Neural progenitor cell (in vitro differentiated cells): ENCODE measurements at regions not wholly inside any gene's neighbourhood (a gene's known extent, or its start where the extent isn't known, plus 50 kb on each side); places are given as distances from the start of the nearest gene placed in this dataset.

Experiments used
- DNase-seq: peaks from one replicate; pipeline ENCODE4 v3.0.0-alpha.2; 2016; ENCODE audit warnings: low spot score
- H2AFZ ChIP-seq: fragments of 200-600 bp; sonication (generic); replicated peaks from 2 replicates; pipeline ENCODE4 v1.6.1; 2016; ENCODE audit warnings: antibody characterized with exemption
- H3F3A ChIP-seq: fragments of 200-600 bp; sonication (generic); 2 replicates; pipeline ENCODE4 v1.6.1; 2016; ENCODE audit warnings: antibody characterized with exemption, low read depth
- H3K27ac ChIP-seq: fragments of 200-600 bp; sonication (generic); 2 replicates; pipeline ENCODE4 v1.5.1; 2016; ENCODE audit warnings: mild to moderate bottlenecking
- H3K27me3 ChIP-seq: fragments of 200-600 bp; sonication (generic); 2 replicates; pipeline ENCODE4 v1.6.1; 2016; ENCODE audit warnings: mild to moderate bottlenecking, moderate library complexity
- H3K36me3 ChIP-seq: fragments of 200-600 bp; sonication (generic); 2 replicates; pipeline ENCODE4 v1.5.1; 2016
- H3K4me1 ChIP-seq: fragments of 200-600 bp; sonication (generic); 2 replicates; pipeline ENCODE4 v1.6.1; 2016; ENCODE audit warnings: mixed run types
- H3K4me2 ChIP-seq: fragments of 200-600 bp; sonication (generic); 2 replicates; pipeline ENCODE4 v1.6.1; 2016
- H3K4me3 ChIP-seq: fragments of 200-600 bp; sonication (generic); 2 replicates; pipeline ENCODE4 v1.5.1; 2016
- H3K79me2 ChIP-seq: fragments of 200-600 bp; sonication (generic); 2 replicates; pipeline ENCODE4 v1.6.1; 2016; ENCODE audit warnings: low read depth
- H3K9ac ChIP-seq: fragments of 200-600 bp; sonication (generic); 2 replicates; pipeline ENCODE4 v1.6.1; 2016
- H3K9me3 ChIP-seq: fragments of 200-600 bp; sonication (generic); 2 replicates; pipeline ENCODE4 v1.5.1; 2016; ENCODE audit warnings: low read depth
- H4K20me1 ChIP-seq: fragments of 200-600 bp; sonication (generic); 2 replicates; pipeline ENCODE4 v1.6.1; 2016; ENCODE audit warnings: low read depth
- H3K27ac Mint-ChIP-seq: 3 replicates; pipeline ENCODE4 v1.8.0; 2021; ENCODE audit warnings: mixed read lengths
- H3K27me3 Mint-ChIP-seq: 2 replicates; pipeline ENCODE4 v1.8.0; 2022; ENCODE audit warnings: low read depth, mild to moderate bottlenecking, inconsistent platforms, moderate library complexity, mixed read lengths; ENCODE audit not compliant: insufficient read depth
- H3K36me3 Mint-ChIP-seq: 3 replicates; pipeline ENCODE4 v1.8.0; 2021; ENCODE audit warnings: mixed read lengths
- H3K4me1 Mint-ChIP-seq: 3 replicates; pipeline ENCODE4 v1.8.0; 2021; ENCODE audit warnings: mixed read lengths
- H3K4me3 Mint-ChIP-seq: 3 replicates; pipeline ENCODE4 v1.8.0; 2021; ENCODE audit warnings: mild to moderate bottlenecking, moderate library complexity, mixed read lengths
- H3K9me3 Mint-ChIP-seq: 3 replicates; pipeline ENCODE4 v1.8.0; 2020; ENCODE audit warnings: mixed read lengths
- CTCF ChIP-seq: fragments of 200-600 bp; sonication (generic); IDR thresholded peaks from 2 replicates; pipeline ENCODE4 v1.5.1; 2017; ENCODE audit warnings: antibody characterized with exemption, mild to moderate bottlenecking
- EZH2 ChIP-seq: fragments of 200-600 bp; sonication (generic); IDR thresholded peaks from 2 replicates; pipeline ENCODE4 v1.6.1; 2017; ENCODE audit warnings: antibody characterized with exemption, mild to moderate bottlenecking, moderate library complexity
- EZH2phosphoT487 ChIP-seq: fragments of 200-600 bp; sonication (generic); IDR thresholded peaks from 2 replicates; pipeline ENCODE4 v1.6.1; 2017; ENCODE audit warnings: antibody characterized with exemption

- Histone ChIP-seq H3K27ac (no peak overlapping the region), H4K20me1 (no peaks in the 10 kb centered on the region), H3K9me3 (no peaks in the 10 kb centered on the region), H3K27me3 (no peaks in the 10 kb centered on the region), H3K4me3 (no peak overlapping the region), H3F3A (no peaks in the 10 kb centered on the region), H3K36me3 (no peaks in the 10 kb centered on the region), H3K9ac (no peak overlapping the region), H3K79me2 (no peaks in the 10 kb centered on the region), H2AFZ (no peak overlapping the region), H3K4me1 (no peaks in the 10 kb centered on the region), H3K4me2 (no peak overlapping the region)
- Mint-ChIP-seq H3K9me3 (no peaks in the 10 kb centered on the region), H3K4me3 (no peak overlapping the region), H3K36me3 (no peaks in the 10 kb centered on the region), H3K27ac (no peak overlapping the region), H3K4me1 (no peaks in the 10 kb centered on the region), H3K27me3 (no peaks in the 10 kb centered on the region)
- no peak for TF ChIP-seq CTCF
- no peak for TF ChIP-seq EZH2phosphoT487
- TF ChIP-seq EZH2, result no peak
- no peak for DNase-seq
Measured at GRCh38 chr5:99070822-99071221, 142.0 kb upstream of the CHD1 start.

- no peaks in the 10 kb centered on the region for H4K20me1 ChIP-seq
- no peaks in the 10 kb centered on the region for H3K36me3 ChIP-seq
- H3K9me3 ChIP-seq, result no peaks in the 10 kb centered on the region
- H3K79me2 ChIP-seq, result no peaks in the 10 kb centered on the region
- no peak overlapping the region for H2AFZ ChIP-seq
- Mint-ChIP-seq H3K36me3 (no peaks in the 10 kb centered on the region), H3K4me1 (no peaks in the 10 kb centered on the region), H3K9me3 (no peaks in the 10 kb centered on the region), H3K27ac (no peak overlapping the region), H3K4me3 (no peak overlapping the region), H3K27me3 (no peaks in the 10 kb centered on the region)
- H3K4me2 ChIP-seq, result no peak overlapping the region
- H3K27ac ChIP-seq, result no peak overlapping the region
- H3K27me3 ChIP-seq, result no peaks in the 10 kb centered on the region
- no peaks in the 10 kb centered on the region for H3K4me1 ChIP-seq
- no peaks in the 10 kb centered on the region for H3F3A ChIP-seq
- TF ChIP-seq EZH2, result no peak
- no peak for TF ChIP-seq EZH2phosphoT487
- no peak for TF ChIP-seq CTCF
- no peak overlapping the region for H3K9ac ChIP-seq
- no peak for DNase-seq
- no peak overlapping the region for H3K4me3 ChIP-seq
Measured at GRCh38 chr5:99070362-99070761, 141.6 kb upstream of the CHD1 start.

GRCh38 chr5:99068944-99069650 is 140.3 kb upstream of the CHD1 start:
- no peak for TF ChIP-seq EZH2phosphoT487
- no peak for TF ChIP-seq EZH2
- TF ChIP-seq CTCF, result no peak
- Histone ChIP-seq H3K36me3 (no peaks in the 10 kb centered on the region), H4K20me1 (no peaks in the 10 kb centered on the region), H3K9ac (no peak overlapping the region), H3K79me2 (no peaks in the 10 kb centered on the region), H3K4me3 (no peak overlapping the region), H3K27ac (no peak overlapping the region), H3F3A (no peaks in the 10 kb centered on the region), H3K27me3 (no peaks in the 10 kb centered on the region), H3K9me3 (no peaks in the 10 kb centered on the region), H3K4me1 (no peaks in the 10 kb centered on the region), H2AFZ (no peak overlapping the region), H3K4me2 (no peak overlapping the region)
- Mint-ChIP-seq H3K27ac (no peak overlapping the region), H3K9me3 (no peaks in the 10 kb centered on the region), H3K4me3 (no peak overlapping the region), H3K36me3 (no peaks in the 10 kb centered on the region), H3K4me1 (no peaks in the 10 kb centered on the region), H3K27me3 (no peaks in the 10 kb centered on the region)
- DNase-seq, result no peak
